GM19239 (cell line): ENCODE measurements at regions not wholly inside any gene's neighbourhood (a gene's known extent, or its start where the extent isn't known, plus 50 kb on each side); places are given as distances from the start of the nearest gene placed in this dataset.

Experiments used
- DNase-seq: peaks from one replicate; pipeline ENCODE4 v3.0.0; 2011; ENCODE audit warnings: low spot score; ENCODE audit not compliant: insufficient read length
- FAIRE-seq: peaks from 2 replicates; lab custom pipeline; 2011; peaks lifted over from hg19 to GRCh38; lab: Jason Lieb, UNC

DNA sequence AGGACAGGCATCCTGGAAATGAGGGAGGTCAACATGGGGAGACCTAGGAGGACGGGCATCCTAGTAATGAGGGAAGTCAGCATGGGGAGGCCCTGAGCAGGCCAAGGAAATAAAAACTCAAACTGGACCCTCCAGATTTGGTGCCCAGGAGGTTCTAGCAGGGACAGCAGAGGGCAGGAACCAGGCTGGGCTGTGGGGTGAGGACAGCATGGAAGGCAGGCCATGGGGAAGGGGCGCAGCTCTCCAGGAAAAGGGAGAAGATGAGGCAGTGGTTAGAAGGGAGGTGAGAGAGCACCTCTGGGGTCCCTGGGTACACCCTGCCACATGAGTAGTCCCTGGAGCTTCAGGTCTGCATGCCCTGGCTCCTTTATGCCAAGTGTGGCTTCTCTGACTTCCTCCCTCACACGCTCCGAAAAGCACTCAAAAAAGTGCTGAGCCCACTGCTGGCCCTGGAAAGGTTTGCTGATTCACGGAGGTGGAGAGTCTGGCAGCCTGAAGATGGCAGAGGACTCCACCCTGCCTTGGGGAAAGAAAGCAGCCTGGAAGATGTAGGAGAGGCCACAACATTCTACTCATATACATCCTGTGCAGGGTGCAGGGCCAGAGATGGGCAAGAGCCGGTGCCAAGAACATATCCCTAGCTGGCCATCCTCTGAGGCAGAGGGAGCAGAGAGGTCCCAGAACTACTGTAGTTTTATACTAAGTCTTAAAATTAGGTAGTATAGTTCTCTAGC is 154.9 kb downstream of the MRPL14 start:
- no peak for FAIRE-seq

DNA sequence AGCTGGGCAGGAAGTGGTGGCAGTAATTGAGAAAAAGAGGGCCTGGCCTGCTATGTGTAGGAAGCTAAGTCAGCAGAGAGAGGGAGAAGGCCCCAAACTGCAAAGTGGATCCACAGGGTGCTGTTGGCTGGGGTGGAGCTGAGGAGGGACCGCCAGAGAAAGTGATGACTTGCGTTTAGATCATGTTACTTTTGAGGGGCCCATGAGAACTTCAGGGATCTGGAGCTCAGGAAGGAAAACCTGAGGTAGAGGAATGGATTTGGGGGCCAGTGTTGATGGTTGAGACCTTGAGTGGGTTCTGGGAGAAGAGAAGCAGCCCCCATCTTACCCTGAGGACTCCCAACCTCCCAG is 155.5 kb downstream of the MRPL14 start:
- FAIRE-seq (no peak), DNase-seq (no peak)

More for the DNA sequence above, 154.9 kb downstream of the MRPL14 start:
- no peak for DNase-seq

DNA sequence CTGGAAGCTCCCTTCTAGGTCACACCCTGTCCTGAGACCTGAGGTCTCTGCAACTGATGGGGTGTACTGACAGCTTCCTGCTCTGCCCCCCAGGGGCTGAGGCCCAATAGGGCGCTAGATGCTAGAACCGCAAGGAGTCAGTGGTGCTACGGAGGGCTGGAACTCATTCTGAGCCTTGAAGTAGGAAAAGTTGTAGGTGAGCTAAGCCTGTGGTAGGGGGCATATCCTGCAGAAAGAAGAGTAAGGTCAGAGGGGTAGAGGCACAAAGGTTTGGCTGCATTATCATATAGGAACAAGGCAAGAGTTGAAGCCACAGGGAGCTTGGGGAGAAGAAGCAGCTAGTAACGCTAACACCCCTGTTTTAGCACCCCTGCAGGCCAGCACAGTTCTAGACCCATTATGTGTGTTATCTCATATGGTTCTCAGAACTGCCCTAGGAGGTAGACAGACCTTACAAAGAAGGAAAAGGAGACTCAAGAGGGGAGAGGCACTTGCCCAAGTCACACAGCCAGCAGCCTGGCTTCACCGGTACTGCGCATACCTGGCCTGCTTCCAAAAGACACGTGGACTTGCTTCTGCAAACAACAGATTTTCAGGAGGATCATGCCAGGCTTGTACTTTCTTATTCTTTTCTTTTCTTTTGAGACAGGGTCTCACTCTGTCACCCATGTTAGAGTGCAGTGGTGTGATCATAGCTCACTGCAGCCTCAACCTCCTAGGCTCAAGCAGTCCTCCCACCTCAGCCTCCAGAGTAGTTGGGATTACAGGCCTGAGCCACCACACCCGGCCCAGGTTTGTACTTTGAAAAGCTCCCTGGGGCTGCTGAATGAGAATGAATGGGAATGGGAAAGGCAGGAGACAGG is 156.1 kb downstream of the MRPL14 start:
- FAIRE-seq (no peak), DNase-seq (no peak)

GRCh38 chr6:43970068-43970912 is 157.0 kb downstream of the MRPL14 start:
- no peak for DNase-seq
- no peak for FAIRE-seq

GRCh38 chr6:43969158-43969981 is 157.9 kb downstream of the MRPL14 start:
- DNase-seq (no peak), FAIRE-seq (no peak)

GRCh38 chr6:43968110-43968965 is 158.9 kb downstream of the MRPL14 start:
- DNase-seq = no peak
- no peak for FAIRE-seq

DNA sequence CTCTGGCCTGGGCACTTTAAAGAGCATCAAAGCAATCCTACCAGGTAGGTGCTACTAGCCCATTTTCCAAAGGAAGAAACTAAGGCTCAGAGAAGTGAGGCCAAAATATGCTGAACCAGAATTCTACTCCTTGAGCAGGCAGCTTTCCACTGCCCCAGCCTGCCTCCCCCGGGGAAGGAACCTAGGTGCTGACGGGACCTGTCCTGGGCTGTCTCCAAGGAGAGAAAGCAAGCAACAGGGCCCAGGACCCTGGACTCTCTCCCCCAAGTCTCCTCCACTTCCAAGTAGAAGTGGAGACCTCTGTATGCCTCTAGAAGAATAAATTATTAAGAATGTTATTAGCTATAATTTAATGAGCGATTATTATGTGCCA is 159.5 kb downstream of the MRPL14 start:
- no peak for DNase-seq
- no peak for FAIRE-seq

- no peak for FAIRE-seq
- no peak for DNase-seq
Measured at GRCh38 chr6:43966853-43967718, 160.2 kb downstream of the MRPL14 start.

DNA sequence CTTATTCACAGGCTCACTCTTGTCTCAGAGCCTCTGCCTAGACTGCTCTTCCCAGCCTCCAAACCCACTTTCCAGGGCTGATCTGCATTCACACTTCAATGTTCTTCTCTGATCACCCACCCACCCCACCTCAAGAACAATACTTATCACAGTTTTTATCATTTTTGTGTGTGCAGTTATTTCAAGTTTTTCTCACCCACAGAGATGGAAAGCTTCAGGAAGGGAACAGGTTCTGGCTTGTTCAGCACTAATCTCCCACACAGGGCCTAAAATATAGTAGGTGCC is 160.9 kb downstream of the MRPL14 start:
- DNase-seq (no peak), FAIRE-seq (no peak)

GRCh38 chr6:43965628-43966373 is 161.5 kb downstream of the MRPL14 start:
- DNase-seq (no peak), FAIRE-seq (no peak)

DNA sequence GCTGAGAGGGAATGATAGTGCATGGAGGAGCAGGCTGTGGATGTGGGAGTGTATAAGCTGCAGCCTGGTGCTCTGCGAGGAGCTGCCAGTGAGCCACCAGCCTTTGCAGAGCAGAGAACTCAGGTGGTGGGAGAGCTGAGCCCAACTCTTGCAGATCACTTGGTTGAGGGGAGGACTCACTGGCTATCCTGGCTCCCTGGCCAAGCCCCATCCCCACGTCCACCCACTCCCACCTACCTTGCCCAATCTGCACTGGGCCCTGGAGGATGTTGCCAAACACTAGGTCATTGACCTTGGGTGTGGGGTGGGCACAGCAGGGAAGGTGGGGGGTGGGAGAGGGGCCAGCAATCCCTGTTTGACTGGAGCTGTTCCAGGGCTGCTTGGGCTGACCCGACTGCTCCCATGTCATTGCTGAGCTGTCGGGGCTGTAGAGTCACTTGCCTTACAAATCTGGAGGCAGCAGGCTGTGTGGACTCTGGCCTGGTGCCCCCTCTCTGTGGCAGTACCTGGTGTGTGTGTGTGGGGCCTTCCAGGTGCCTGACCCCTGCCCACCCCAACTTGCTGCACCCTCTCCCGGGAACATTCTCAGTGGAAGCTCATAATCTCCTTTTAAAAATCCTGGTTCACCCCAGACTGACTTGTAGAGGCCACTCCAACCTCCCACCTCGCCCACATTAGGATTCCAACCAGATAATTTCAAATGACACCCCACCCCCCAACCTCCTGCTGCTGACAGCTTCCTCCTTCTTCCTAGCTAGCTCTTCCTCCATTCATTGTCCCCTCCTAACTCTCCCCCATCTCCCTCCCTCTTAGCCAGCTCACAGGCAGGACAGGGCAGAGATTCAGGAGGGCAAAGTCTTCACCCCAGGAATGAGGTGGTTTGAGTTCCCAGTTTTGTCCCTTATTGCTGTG is 162.3 kb downstream of the MRPL14 start:
- DNase-seq (no peak), FAIRE-seq (no peak)

GRCh38 chr6:43963877-43964658 is 163.2 kb downstream of the MRPL14 start:
- DNase-seq = no peak
- FAIRE-seq = no peak

GRCh38 chr6:43963203-43963602 is 164.0 kb downstream of the MRPL14 start:
- FAIRE-seq (no peak), DNase-seq (no peak)

DNA sequence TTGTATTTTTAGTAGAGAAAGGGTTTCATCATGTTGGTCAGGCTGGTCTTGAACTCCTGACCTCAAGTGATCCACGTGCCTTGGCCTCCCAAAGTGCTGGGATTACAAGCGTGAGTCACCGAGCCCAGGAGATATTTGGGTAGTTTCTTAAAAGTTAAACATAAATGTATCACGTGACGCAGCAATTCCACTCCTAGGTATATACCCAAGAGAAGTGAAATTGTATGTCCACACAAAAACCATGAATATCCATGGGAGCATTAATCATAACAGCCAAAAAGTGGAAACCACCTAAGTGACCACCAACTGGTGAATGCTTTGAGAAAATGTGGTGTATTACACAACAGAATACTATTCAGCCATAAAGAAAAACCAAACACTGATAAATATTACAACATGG is 164.8 kb downstream of the MRPL14 start:
- no peak for FAIRE-seq
- DNase-seq = no peak

- FAIRE-seq = no peak
Measured at GRCh38 chr6:43957273-43957672, 170.0 kb downstream of the MRPL14 start.

DNA sequence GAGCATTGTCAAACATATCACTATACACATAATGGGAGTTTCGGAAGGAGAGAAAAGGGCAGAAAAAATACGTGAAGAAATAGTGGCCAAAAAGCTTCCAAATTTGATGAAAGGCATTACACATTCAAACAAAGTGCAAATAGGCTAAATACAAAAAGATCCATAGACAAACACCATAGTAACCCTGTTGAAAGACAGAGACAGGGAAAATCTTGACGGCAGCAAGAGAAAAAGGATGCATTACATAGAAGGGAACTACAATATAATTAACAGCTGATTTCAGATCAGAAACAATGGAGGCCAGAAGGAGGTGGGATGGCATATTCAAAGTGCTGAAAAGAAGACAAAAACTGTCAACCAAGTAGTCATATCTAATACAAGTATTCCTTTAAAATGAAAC is 170.8 kb downstream of the MRPL14 start:
- DNase-seq = no peak
- no peak for FAIRE-seq

More at GRCh38 chr6:43957273-43957672, 170.0 kb downstream of the MRPL14 start:
- DNase-seq = no peak
